Keratinocyte (primary cell): ENCODE measurements at regions not wholly inside any gene's neighbourhood (a gene's known extent, or its start where the extent isn't known, plus 50 kb on each side); places are given as distances from the start of the nearest gene placed in this dataset.
"Not testable (repeated sequence)": the region's sequence is repeated elsewhere in the genome, so short reads cannot be mapped to it uniquely, and the experiment has no call there.

ENCODE experiments used
- DNase-seq: peaks from one replicate; pipeline ENCODE4 v3.0.0-alpha.2; 2011; ENCODE audit warnings: low read depth, missing footprints, low spot score
- FAIRE-seq: peaks from 2 replicates; lab custom pipeline; 2011; peaks lifted over from hg19 to GRCh38; lab: Jason Lieb, UNC
- H2AFZ ChIP-seq: 2 replicates; pipeline ENCODE4 v1.6.0; 2012; ENCODE audit warnings: low read length, control low read depth, inconsistent platforms; ENCODE audit not compliant: control insufficient read depth
- H3K27ac ChIP-seq: 2 replicates; pipeline ENCODE4 v1.5.1; 2011; ENCODE audit warnings: low read length; ENCODE audit not compliant: control insufficient read depth, insufficient read depth
- H3K27me3 ChIP-seq: 3 replicates; pipeline ENCODE4 v1.6.0; 2011; ENCODE audit warnings: low read length; ENCODE audit not compliant: control insufficient read depth, insufficient read depth; ENCODE audit errors: extremely low read depth
- H3K36me3 ChIP-seq, 2 experiments: 2 replicates in 1 of 2; 3 replicates in 1 of 2; pipeline ENCODE4 v1.5.1; 2011; ENCODE audit warnings: low read length in 2 of 2, mild to moderate bottlenecking in 1 of 2; ENCODE audit not compliant: control insufficient read depth in 2 of 2, insufficient read depth in 2 of 2; ENCODE audit errors: extremely low read depth in 1 of 2
- H3K4me1 ChIP-seq: 3 replicates; pipeline ENCODE4 v1.5.1; 2011; ENCODE audit warnings: low read length; ENCODE audit not compliant: control insufficient read depth, insufficient read depth; ENCODE audit errors: extremely low read depth
- H3K4me2 ChIP-seq: 3 replicates; pipeline ENCODE4 v1.6.0; 2011; ENCODE audit warnings: low read depth, low read length; ENCODE audit not compliant: control insufficient read depth, insufficient read depth; ENCODE audit errors: extremely low read depth
- H3K4me3 ChIP-seq, 3 experiments: fragments of 200-600 bp in 1 of 3; sonication (generic) in 1 of 3; 2 replicates in 2 of 3; 3 replicates in 1 of 3; pipeline ENCODE4 v1.5.1; 2011 to 2016; ENCODE audit warnings: low read length in 3 of 3, mild to moderate bottlenecking in 3 of 3, control low read depth in 2 of 3, inconsistent platforms in 1 of 3, low read depth in 1 of 3, mixed read lengths in 1 of 3, mixed run types in 1 of 3, moderate library complexity in 1 of 3; ENCODE audit not compliant: control insufficient read depth in 2 of 3, insufficient read depth in 2 of 3; ENCODE audit errors: extremely low read depth in 1 of 3
- H3K79me2 ChIP-seq: 2 replicates; pipeline ENCODE4 v1.6.0; 2012; ENCODE audit warnings: low read length; ENCODE audit not compliant: control insufficient read depth, insufficient read depth
- H3K9ac ChIP-seq: 3 replicates; pipeline ENCODE4 v1.6.0; 2011; ENCODE audit warnings: low read length; ENCODE audit not compliant: control insufficient read depth, insufficient read depth; ENCODE audit errors: extremely low read depth
- H3K9me1 ChIP-seq: 3 replicates; pipeline ENCODE4 v1.6.0; 2011; ENCODE audit warnings: low read length; ENCODE audit not compliant: control insufficient read depth, insufficient read depth; ENCODE audit errors: extremely low read depth
- H3K9me3 ChIP-seq: 2 replicates; pipeline ENCODE4 v1.5.1; 2012; ENCODE audit warnings: low read depth, low read length; ENCODE audit not compliant: control insufficient read depth
- H4K20me1 ChIP-seq: 3 replicates; pipeline ENCODE4 v1.6.0; 2011; ENCODE audit warnings: low read length; ENCODE audit not compliant: control insufficient read depth, insufficient read depth; ENCODE audit errors: extremely low read depth
- EZH2 ChIP-seq: IDR thresholded peaks from one replicate; pipeline ENCODE4 v1.6.1; 2012; ENCODE audit warnings: inconsistent platforms, mild to moderate bottlenecking, low read length, moderate library complexity
- dilution Hi-C: fragments of 300-500 bp; cut with MboI; formaldehyde crosslinking; loops from one replicate; pipeline ENCODE4 v1.7.0; 2020; ENCODE audit warnings: low sequenced_read_pairs; ENCODE audit not compliant: extremely low pct_ligation_motif_present
- TF ChIP-seq, protein P1 (sequence below), 3 experiments: IDR thresholded peaks in 1 of 3; conservative IDR thresholded peaks in 1 of 3; optimal IDR thresholded peaks in 1 of 3; 2 replicates in 2 of 3; 3 replicates in 1 of 3; pipeline versions ENCODE3 to v1.5.1; 2011; ENCODE audit warnings: low read length in 3 of 3, mild to moderate bottlenecking in 3 of 3, moderate library complexity in 2 of 3, control low read depth in 1 of 3, inconsistent platforms in 1 of 3; ENCODE audit not compliant: insufficient read depth in 2 of 3; ENCODE audit errors: extremely low read depth in 1 of 3

DNA sequence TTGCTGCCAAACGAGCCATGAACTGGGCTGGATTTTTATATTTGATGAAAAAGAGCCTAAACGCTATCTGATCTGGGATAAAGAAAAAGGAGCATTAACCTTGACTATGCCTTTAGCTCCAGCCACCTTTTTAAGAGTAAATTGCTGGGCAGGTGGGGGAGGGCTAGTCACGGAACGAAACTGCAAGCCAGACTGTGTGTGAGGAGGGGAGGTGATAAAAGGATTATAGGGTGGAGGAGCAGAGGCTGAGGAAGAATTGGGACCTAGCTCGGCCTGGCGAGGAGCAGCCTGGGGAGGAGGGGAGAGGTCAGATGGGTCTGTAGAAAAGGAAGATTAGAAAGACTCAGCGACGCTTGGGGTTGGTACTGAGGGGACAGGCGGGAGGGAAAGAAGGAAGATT is 183.1 kb downstream of the CD83 start:
- H3K36me3 ChIP-seq, H3K27me3 ChIP-seq, H3K4me2 ChIP-seq, H3K9ac ChIP-seq, H3K9me1 ChIP-seq, H3K4me3 ChIP-seq, DNase-seq, H3K9me3 ChIP-seq, H2AFZ ChIP-seq, H3K79me2 ChIP-seq, H4K20me1 ChIP-seq, dilution Hi-C loops, H3K27ac ChIP-seq, FAIRE-seq: not testable (repeated sequence)
- H3K4me1 ChIP-seq: peaks cover 16% of the 10 kb centered on the region

DNA sequence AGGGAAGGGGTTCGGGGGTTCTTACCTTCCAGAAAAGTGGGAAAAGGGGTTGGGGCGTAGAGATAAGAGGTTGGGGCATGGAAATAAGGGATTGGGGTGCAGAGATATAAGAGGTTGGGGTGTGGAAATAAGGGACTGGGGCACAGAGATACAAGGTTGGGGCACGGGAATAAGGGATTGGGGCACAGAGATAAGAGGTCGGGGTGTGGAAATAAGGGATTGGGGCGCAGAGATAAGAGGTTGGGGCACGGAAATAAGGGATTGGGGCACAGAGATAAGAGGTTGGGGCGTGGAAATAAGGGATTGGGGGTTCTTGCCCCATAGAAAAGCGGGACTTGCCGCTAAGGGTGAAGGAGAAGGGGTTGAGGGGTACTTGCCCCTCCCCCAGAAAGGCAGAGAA is 183.9 kb downstream of the CD83 start:
- dilution Hi-C loops, H3K27ac ChIP-seq, FAIRE-seq, H3K36me3 ChIP-seq, H3K9me3 ChIP-seq, H3K9ac ChIP-seq, H3K79me2 ChIP-seq, H3K27me3 ChIP-seq, DNase-seq, H3K4me3 ChIP-seq, H2AFZ ChIP-seq, H4K20me1 ChIP-seq, H3K4me2 ChIP-seq, H3K9me1 ChIP-seq: not testable (repeated sequence)
- peaks cover 17% of the 10 kb centered on the region for H3K4me1 ChIP-seq

DNA sequence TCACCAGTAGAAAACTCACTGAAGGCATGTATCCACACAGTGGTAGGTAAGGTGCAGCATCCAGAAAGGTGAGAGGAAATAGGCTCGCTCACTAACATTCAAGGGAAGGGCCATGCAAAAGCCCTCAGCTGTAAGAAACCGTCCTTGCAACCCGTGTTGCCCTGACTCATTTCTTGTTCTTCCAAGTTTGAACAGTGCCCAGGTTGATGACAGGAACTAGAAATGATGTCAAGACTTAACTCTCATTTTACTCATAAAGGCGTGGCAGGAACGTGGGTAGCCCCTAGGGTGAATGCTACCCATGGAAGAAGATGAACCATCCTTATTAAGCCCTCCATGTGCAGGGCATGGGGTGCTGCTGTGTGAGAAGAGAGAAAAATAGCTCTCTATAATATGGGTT is 187.6 kb downstream of the CD83 start:
- Histone ChIP-seq H3K27ac (peak overlapping the region; percentile 54), H3K4me2 (peak overlapping the region; percentile 4), H3K27me3 (no peaks in the 10 kb centered on the region), H3K4me3 (no peak overlapping the region), H3K9me3 (no peaks in the 10 kb centered on the region), H2AFZ (peak overlapping the region; percentile 42), H3K4me1 (peaks cover 17% of the 10 kb centered on the region), H3K36me3 (no peaks in the 10 kb centered on the region), H4K20me1 (no peaks in the 10 kb centered on the region), H3K9ac (no peak overlapping the region), H3K9me1 (no peaks in the 10 kb centered on the region), H3K79me2 (no peaks in the 10 kb centered on the region)
- DNase-seq (peak; percentile 69), FAIRE-seq (peak; percentile 92)
- dilution Hi-C loops: no loop called here
- TF ChIP-seq, protein P1, sequence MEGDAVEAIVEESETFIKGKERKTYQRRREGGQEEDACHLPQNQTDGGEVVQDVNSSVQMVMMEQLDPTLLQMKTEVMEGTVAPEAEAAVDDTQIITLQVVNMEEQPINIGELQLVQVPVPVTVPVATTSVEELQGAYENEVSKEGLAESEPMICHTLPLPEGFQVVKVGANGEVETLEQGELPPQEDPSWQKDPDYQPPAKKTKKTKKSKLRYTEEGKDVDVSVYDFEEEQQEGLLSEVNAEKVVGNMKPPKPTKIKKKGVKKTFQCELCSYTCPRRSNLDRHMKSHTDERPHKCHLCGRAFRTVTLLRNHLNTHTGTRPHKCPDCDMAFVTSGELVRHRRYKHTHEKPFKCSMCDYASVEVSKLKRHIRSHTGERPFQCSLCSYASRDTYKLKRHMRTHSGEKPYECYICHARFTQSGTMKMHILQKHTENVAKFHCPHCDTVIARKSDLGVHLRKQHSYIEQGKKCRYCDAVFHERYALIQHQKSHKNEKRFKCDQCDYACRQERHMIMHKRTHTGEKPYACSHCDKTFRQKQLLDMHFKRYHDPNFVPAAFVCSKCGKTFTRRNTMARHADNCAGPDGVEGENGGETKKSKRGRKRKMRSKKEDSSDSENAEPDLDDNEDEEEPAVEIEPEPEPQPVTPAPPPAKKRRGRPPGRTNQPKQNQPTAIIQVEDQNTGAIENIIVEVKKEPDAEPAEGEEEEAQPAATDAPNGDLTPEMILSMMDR (optimal IDR thresholded peaks at IDR 0.05 in 1 of 3, IDR thresholded peaks at IDR 0.05 in 1 of 3, conservative IDR thresholded peaks at IDR 0.05 in 1 of 3; ENCODE audit: extremely low read depth in 1 of 3, insufficient read depth in 2 of 3, low read length in 3 of 3): no peak
- no peak for TF ChIP-seq EZH2
